H9 (cell line): ENCODE measurements at regions not wholly inside any gene's neighbourhood (a gene's known extent, or its start where the extent isn't known, plus 50 kb on each side); places are given as distances from the start of the nearest gene placed in this dataset.

Experiments used
- DNase-seq: peaks from one replicate; pipeline ENCODE4 v3.0.0-alpha.2; 2017
- H2AFZ ChIP-seq: one replicate; pipeline ENCODE4 v1.6.1; 2013; ENCODE audit warnings: mild to moderate bottlenecking, low read length, control low read depth, moderate library complexity
- H2AK5ac ChIP-seq: 2 replicates; pipeline ENCODE4 v1.6.1; 2013; ENCODE audit warnings: low read length, control low read depth, mixed read lengths; ENCODE audit not compliant: insufficient read length
- H2BK120ac ChIP-seq: one replicate; pipeline ENCODE4 v1.6.1; 2013; ENCODE audit warnings: low read depth, mild to moderate bottlenecking, low read length, control low read depth, inconsistent platforms; ENCODE audit not compliant: poor library complexity, severe bottlenecking
- H2BK12ac ChIP-seq: 2 replicates; pipeline ENCODE4 v1.6.1; 2013; ENCODE audit warnings: low read length, control low read depth, mixed read lengths, low read depth; ENCODE audit not compliant: insufficient read length
- H2BK15ac ChIP-seq: 2 replicates; pipeline ENCODE4 v1.6.1; 2013; ENCODE audit warnings: low read depth, low read length, control low read depth
- H2BK20ac ChIP-seq: one replicate; pipeline ENCODE4 v1.6.1; 2013; ENCODE audit warnings: low read depth, mild to moderate bottlenecking, low read length, control low read depth, inconsistent platforms; ENCODE audit not compliant: poor library complexity, severe bottlenecking
- H2BK5ac ChIP-seq: 2 replicates; pipeline ENCODE4 v1.6.1; 2013; ENCODE audit warnings: low read length, control low read depth, mixed read lengths; ENCODE audit not compliant: insufficient read length
- H3K14ac ChIP-seq: 2 replicates; pipeline ENCODE4 v1.6.1; 2013; ENCODE audit warnings: low read length, control low read depth; ENCODE audit not compliant: insufficient read depth
- H3K18ac ChIP-seq: 2 replicates; pipeline ENCODE4 v1.6.1; 2013; ENCODE audit warnings: low read depth, mild to moderate bottlenecking, mixed read lengths, low read length, control low read depth; ENCODE audit not compliant: insufficient read length
- H3K23ac ChIP-seq: 2 replicates; pipeline ENCODE4 v1.6.1; 2013; ENCODE audit warnings: low read length, control low read depth, mixed read lengths, low read depth; ENCODE audit not compliant: insufficient read length
- H3K23me2 ChIP-seq: 2 replicates; pipeline ENCODE4 v1.6.1; 2013; ENCODE audit warnings: low read depth, mild to moderate bottlenecking, mixed read lengths, low read length, control low read depth; ENCODE audit not compliant: insufficient read length, poor library complexity, severe bottlenecking
- H3K27ac ChIP-seq: 2 replicates; pipeline ENCODE4 v1.5.1; 2013; ENCODE audit warnings: low read length, control low read depth, mixed read lengths, low read depth; ENCODE audit not compliant: insufficient read length
- H3K27me3 ChIP-seq: 2 replicates; pipeline ENCODE4 v1.6.1; 2013; ENCODE audit warnings: low read length, control low read depth, inconsistent platforms; ENCODE audit not compliant: insufficient read depth
- H3K4ac ChIP-seq: 2 replicates; pipeline ENCODE4 v1.6.1; 2013; ENCODE audit warnings: low read depth, mild to moderate bottlenecking, control low read depth, inconsistent platforms, low read length, moderate library complexity
- H3K4me1 ChIP-seq: 2 replicates; pipeline ENCODE4 v1.6.1; 2013; ENCODE audit warnings: low read length, control low read depth, inconsistent platforms; ENCODE audit not compliant: insufficient read depth
- H3K4me2 ChIP-seq: 2 replicates; pipeline ENCODE4 v1.6.1; 2013; ENCODE audit warnings: low read length, control low read depth, mixed read lengths; ENCODE audit not compliant: insufficient read length, insufficient read depth
- H3K56ac ChIP-seq: 2 replicates; pipeline ENCODE4 v1.6.1; 2013; ENCODE audit warnings: low read depth, mild to moderate bottlenecking, mixed read lengths, low read length, control low read depth; ENCODE audit not compliant: insufficient read length
- H3K79me1 ChIP-seq: 2 replicates; pipeline ENCODE4 v1.6.1; 2013; ENCODE audit warnings: low read depth, mild to moderate bottlenecking, moderate library complexity, low read length, control low read depth, inconsistent platforms; ENCODE audit not compliant: insufficient read depth, poor library complexity, severe bottlenecking
- H3K79me2 ChIP-seq: 2 replicates; pipeline ENCODE4 v1.6.1; 2013; ENCODE audit warnings: low read length, control low read depth, inconsistent platforms; ENCODE audit not compliant: insufficient read depth
- H3K9ac ChIP-seq: 2 replicates; pipeline ENCODE4 v1.6.1; 2013; ENCODE audit warnings: low read length, control low read depth, mixed read lengths; ENCODE audit not compliant: insufficient read length; ENCODE audit errors: extremely low read depth
- H3K9me3 ChIP-seq: one replicate; pipeline ENCODE4 v1.6.1; 2013; ENCODE audit warnings: low read depth, low read length, inconsistent platforms; ENCODE audit not compliant: control insufficient read depth
- H3T11ph ChIP-seq: one replicate; pipeline ENCODE4 v1.6.1; 2013; ENCODE audit warnings: mild to moderate bottlenecking, low read length, control low read depth, inconsistent platforms
- H4K20me1 ChIP-seq: one replicate; pipeline ENCODE4 v1.6.1; 2013; ENCODE audit not compliant: control insufficient read depth, insufficient read length, insufficient read depth
- H4K5ac ChIP-seq: 2 replicates; pipeline ENCODE4 v1.6.1; 2013; ENCODE audit warnings: low read depth, mild to moderate bottlenecking, mixed read lengths, low read length, control low read depth; ENCODE audit not compliant: insufficient read length
- H4K8ac ChIP-seq: replicated peaks from 2 replicates; pipeline ENCODE4 v1.6.1; 2013; ENCODE audit warnings: low read length, control low read depth, mixed read lengths, low read depth; ENCODE audit not compliant: insufficient read length
- H4K91ac ChIP-seq: 2 replicates; pipeline ENCODE4 v1.6.1; 2013; ENCODE audit warnings: low read depth, mild to moderate bottlenecking, moderate library complexity, mixed read lengths, low read length, control low read depth; ENCODE audit not compliant: insufficient read length
- H3K27ac Mint-ChIP-seq, 3 experiments: 2 replicates in 2 of 3; 3 replicates in 1 of 3; pipeline ENCODE4 v1.8.0; 2020 to 2021; ENCODE audit warnings: mixed read lengths in 3 of 3, mild to moderate bottlenecking in 1 of 3, moderate library complexity in 1 of 3
- H3K27me3 Mint-ChIP-seq: 2 replicates; pipeline ENCODE4 v1.8.0; 2021; ENCODE audit warnings: low read depth, mild to moderate bottlenecking, moderate library complexity, mixed read lengths
- H3K36me3 Mint-ChIP-seq, 3 experiments: 2 replicates in 2 of 3; 3 replicates in 1 of 3; pipeline ENCODE4 v1.8.0; 2020 to 2021; ENCODE audit warnings: low read depth in 3 of 3, mixed read lengths in 3 of 3; ENCODE audit not compliant: insufficient read depth in 1 of 3
- H3K4me1 Mint-ChIP-seq, 2 experiments: 2 replicates each; pipeline ENCODE4 v1.8.0; 2020; ENCODE audit warnings: mixed read lengths in 2 of 2
- H3K4me3 Mint-ChIP-seq, 2 experiments: 2 replicates in 1 of 2; 3 replicates in 1 of 2; pipeline ENCODE4 v1.8.0; 2020 to 2021; ENCODE audit warnings: mild to moderate bottlenecking in 2 of 2, mixed read lengths in 2 of 2, moderate library complexity in 1 of 2
- H3K9me3 Mint-ChIP-seq, 2 experiments: 2 replicates in 1 of 2; 3 replicates in 1 of 2; pipeline ENCODE4 v1.8.0; 2020; ENCODE audit warnings: mild to moderate bottlenecking in 2 of 2, mixed read lengths in 2 of 2, moderate library complexity in 1 of 2
- CTCF ChIP-seq: fragments of 200-600 bp; sonication (generic); conservative IDR thresholded peaks from 3 replicates; pipeline ENCODE4 v1.8.0; 2021; ENCODE audit warnings: antibody characterized with exemption, mild to moderate bottlenecking
- WGBS: extraction: QIAGEN DNeasy Blood & Tissue Kit; methylation state at CpG from one replicate; pipeline ENCODE4 v1.1.7; 2013; ENCODE audit warnings: missing lambda C conversion rate, low lambda C conversion rate, mixed read lengths; ENCODE audit not compliant: insufficient read length; ENCODE audit errors: extremely low coverage; 5-methylcytosine and 5-hydroxymethylcytosine counted together

- Histone ChIP-seq H3K9me3 (no peaks in the 10 kb centered on the region), H3K4me1 (no peaks in the 10 kb centered on the region), H4K20me1 (no peaks in the 10 kb centered on the region), H2BK15ac (no peak overlapping the region), H3K9ac (no peak overlapping the region), H3K79me2 (no peaks in the 10 kb centered on the region), H3K27me3 (no peaks in the 10 kb centered on the region), H3K4me2 (no peak overlapping the region), H3T11ph (no peak overlapping the region), H2AK5ac (no peak overlapping the region), H4K8ac (no peak overlapping the region), H4K5ac (no peak overlapping the region), H2BK12ac (no peak overlapping the region), H3K23ac (no peak overlapping the region), H2BK5ac (no peak overlapping the region), H3K79me1 (no peaks in the 10 kb centered on the region), H4K91ac (no peak overlapping the region), H3K14ac (no peak overlapping the region), H2AFZ (no peak overlapping the region), H3K56ac (no peak overlapping the region), H2BK20ac (no peak overlapping the region), H3K23me2 (no peaks in the 10 kb centered on the region), H3K18ac (no peak overlapping the region), H2BK120ac (no peak overlapping the region), H3K4ac (no peak overlapping the region), H3K27ac (no peak overlapping the region)
- TF ChIP-seq CTCF = no peak
- Mint-ChIP-seq H3K9me3 (peaks cover 4 to 6% of the 10 kb centered on the region in 2 experiments), H3K36me3 (no peaks in the 10 kb centered on the region), H3K27me3 (no peaks in the 10 kb centered on the region), H3K4me3 (no peak overlapping the region), H3K4me1 (peaks cover 5 to 9% of the 10 kb centered on the region in 2 experiments), H3K27ac (no peak overlapping the region)
- DNase-seq = no peak
- WGBS = no CpG with 5 or more reads among the region's 3 CpGs
These were observed 200.1 kb upstream of the SHH start for GRCh38 chr7:156012412-156012811.
